GM12891 (cell line): ENCODE measurements at regions not wholly inside any gene's neighbourhood (a gene's known extent, or its start where the extent isn't known, plus 50 kb on each side); places are given as distances from the start of the nearest gene placed in this dataset.

Source experiments
- POLR2A ChIP-seq: IDR thresholded peaks from 2 replicates; pipeline ENCODE4 v1.6.1; 2011; ENCODE audit warnings: low read depth, low read length, control low read depth
- SPI1 ChIP-seq: IDR thresholded peaks from 2 replicates; pipeline ENCODE4 v1.6.1; 2011; ENCODE audit warnings: low read depth, low read length, control low read depth

GRCh38 chr5:113789769-113790168 lies 276.3 kb downstream of the YTHDC2 start:
- TF ChIP-seq POLR2A (no peak), SPI1 (no peak)
